Esophagus squamous epithelium (tissue), 5 donors: ENCODE measurements at regions not wholly inside any gene's neighbourhood (a gene's known extent, or its start where the extent isn't known, plus 50 kb on each side); places are given as distances from the start of the nearest gene placed in this dataset.
"Not testable (repeated sequence)": the region's sequence is repeated elsewhere in the genome, so short reads cannot be mapped to it uniquely, and the experiment has no call there.

Experiments
- DNase-seq: peaks from one replicate; lab custom pipeline; 2025; lab: John Stamatoyannopoulos, UW
- H3K27ac ChIP-seq, 4 donors: fragments of 200-600 bp; sonication (generic); one replicate each; pipeline ENCODE4 v1.5.1; 2016 to 2019; ENCODE audit warnings: mild to moderate bottlenecking in 1 of 4
- H3K27me3 ChIP-seq, 4 donors: fragments of 200-600 bp; sonication (generic); 1 replicate in 3 of 4; 2 replicates in 1 of 4; pipeline versions ENCODE4 v1.5.1 to v1.6.0; 2017 to 2021; ENCODE audit warnings: antibody characterized with exemption in 1 of 4
- H3K36me3 ChIP-seq, 3 donors: fragments of 200-600 bp; sonication (generic); one replicate each; pipeline ENCODE4 v1.5.1; 2016 to 2019
- H3K4me1 ChIP-seq, 3 donors: fragments of 200-600 bp; sonication (generic); one replicate each; pipeline ENCODE4 v1.5.1; 2017 to 2019
- H3K4me3 ChIP-seq, 4 donors: fragments of 200-600 bp; sonication (generic); 1 replicate in 3 of 4; 2 replicates in 1 of 4; pipeline ENCODE4 v1.5.1; 2016 to 2019; ENCODE audit warnings: mild to moderate bottlenecking in 2 of 4, moderate library complexity in 1 of 4
- H3K9me3 ChIP-seq, 3 donors: fragments of 200-600 bp; sonication (generic); one replicate each; pipeline ENCODE4 v1.5.1; 2016 to 2019
- CTCF ChIP-seq, 6 experiments: fragments of 450-650 bp in 4 of 6; fragments of 200-600 bp in 2 of 6; sonication (generic) in 2 of 6; IDR thresholded peaks; one replicate each; pipeline ENCODE4 v1.5.1; 2016 to 2019; ENCODE audit warnings: antibody characterized with exemption in 6 of 6, mild to moderate bottlenecking in 4 of 6, moderate library complexity in 4 of 6
- POLR2A ChIP-seq, 4 donors: fragments of 450-650 bp; IDR thresholded peaks; one replicate each; pipeline ENCODE4 v1.6.1; 2017; ENCODE audit warnings: antibody characterized with exemption in 4 of 4, mild to moderate bottlenecking in 4 of 4, moderate library complexity in 3 of 4
- WGBS, 2 donors: methylation state at CpG; one replicate each; pipeline ENCODE4 v1.1.5; 2018; 5-methylcytosine and 5-hydroxymethylcytosine counted together
- intact Hi-C: fragments of 100-400 bp; cut with DNase I; formaldehyde crosslinking; loops from one replicate; pipeline ENCODE4 v1.15.0; 2022
- donor health status: DM: yes; HTN: yes; CAD: no.

- Histone ChIP-seq H3K4me3 (no peak overlapping the region), H3K27ac (peak overlapping the region in 2 of 4 donors; percentile 37 to 62), H3K36me3 (peaks cover 0 to 24% (median 6%) of the 10 kb centered on the region in 3 donors), H3K9me3 (no peaks in the 10 kb centered on the region), H3K27me3 (no peaks in the 10 kb centered on the region), H3K4me1 (peaks cover 6 to 55% (median 6%) of the 10 kb centered on the region in 3 donors)
- no peak for TF ChIP-seq POLR2A (IDR thresholded peaks at IDR 0.05)
- no peak for TF ChIP-seq CTCF (IDR thresholded peaks at IDR 0.05)
- DNase-seq, result no peak
- 86 to 88% methylated on average over 9 to 12 of the region's 12 CpGs for WGBS, 2 donors
- intact Hi-C loops, result no loop called here
Observed at GRCh38 chr16:27624154-27625049, 74.5 kb downstream of the KATNIP start.

DNA sequence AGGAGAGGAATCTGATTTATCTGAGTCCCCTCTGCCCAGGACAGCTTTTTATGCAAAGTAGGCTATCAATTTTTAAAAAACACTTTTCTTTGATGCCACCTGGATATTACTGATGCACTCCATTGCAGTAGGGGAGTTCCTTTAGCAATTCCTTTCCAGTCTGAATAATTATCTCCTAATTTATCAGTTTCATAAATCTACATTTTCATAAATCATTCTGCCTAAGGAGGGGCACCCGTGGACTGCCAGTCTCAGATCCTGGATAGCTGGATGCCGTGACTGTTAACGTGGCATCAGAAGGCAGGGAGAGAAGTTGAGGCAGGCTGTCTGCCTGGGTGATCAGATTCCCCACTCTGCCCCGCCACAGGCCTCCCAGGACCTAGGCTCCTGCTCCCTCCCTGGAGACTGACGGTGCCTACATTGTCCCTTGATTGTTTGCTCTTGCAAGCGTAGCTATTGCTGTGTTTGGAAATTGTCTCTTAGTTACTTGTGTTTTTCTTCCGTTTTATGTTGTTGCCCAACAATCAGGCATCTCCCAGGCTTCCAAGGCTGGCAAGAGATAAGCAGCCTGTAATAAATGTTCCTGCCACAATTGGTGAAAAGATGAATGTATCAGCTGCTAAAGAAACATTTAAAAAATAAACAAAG is 75.2 kb downstream of the KATNIP start:
- TF ChIP-seq CTCF (IDR thresholded peaks at IDR 0.05) (no peak), POLR2A (IDR thresholded peaks at IDR 0.05) (no peak)
- H3K4me1 ChIP-seq, result peaks cover 6 to 60% (median 6%) of the 10 kb centered on the region in 3 donors
- H3K4me3 ChIP-seq, result no peak overlapping the region
- intact Hi-C loops, result no loop called here
- peak overlapping the region in 2 of 4 donors; percentile 37 to 62 for H3K27ac ChIP-seq
- 50 to 62% methylated on average over 7 of the region's 7 CpGs for WGBS, 2 donors
- no peaks in the 10 kb centered on the region for H3K27me3 ChIP-seq
- no peak for DNase-seq
- H3K9me3 ChIP-seq, result no peaks in the 10 kb centered on the region
- H3K36me3 ChIP-seq, result peaks cover 0 to 18% (median 0%) of the 10 kb centered on the region in 3 donors

GRCh38 chr16:27627136-27627535 is 77.2 kb downstream of the KATNIP start:
- intact Hi-C loops, result no loop called here
- no peak for DNase-seq
- TF ChIP-seq POLR2A (IDR thresholded peaks at IDR 0.05) (no peak), CTCF (IDR thresholded peaks at IDR 0.05) (no peak)
- peak overlapping the region in 2 of 4 donors; percentile 66 to 70 for H3K27ac ChIP-seq
- peaks cover 6 to 65% (median 6%) of the 10 kb centered on the region in 3 donors for H3K4me1 ChIP-seq
- no peak overlapping the region for H3K4me3 ChIP-seq
- 65 to 76% methylated on average over 7 of the region's 7 CpGs for WGBS, 2 donors
- H3K27me3 ChIP-seq, result no peaks in the 10 kb centered on the region
- H3K9me3 ChIP-seq, result no peaks in the 10 kb centered on the region
- H3K36me3 ChIP-seq, result peaks cover 0 to 26% (median 0%) of the 10 kb centered on the region in 3 donors

- Histone ChIP-seq H3K9me3 (no peaks in the 10 kb centered on the region), H3K4me1 (peaks cover 6 to 72% (median 6%) of the 10 kb centered on the region in 3 donors), H3K27ac (peak overlapping the region in 3 of 4 donors; percentile 50 to 70 (median 66)), H3K27me3 (no peaks in the 10 kb centered on the region), H3K4me3 (peak overlapping the region in 1 of 4 donors; percentile 0), H3K36me3 (peaks cover 0 to 24% (median 0%) of the 10 kb centered on the region in 3 donors)
- intact Hi-C loops, result no loop called here
- WGBS, 2 donors, result 53 to 63% methylated on average over 11 to 14 of the region's 15 CpGs
- TF ChIP-seq POLR2A (IDR thresholded peaks at IDR 0.05), result no peak
- no peak for TF ChIP-seq CTCF (IDR thresholded peaks at IDR 0.05)
- DNase-seq, result no peak
Observed at GRCh38 chr16:27628241-27628942, 78.4 kb downstream of the KATNIP start.

DNA sequence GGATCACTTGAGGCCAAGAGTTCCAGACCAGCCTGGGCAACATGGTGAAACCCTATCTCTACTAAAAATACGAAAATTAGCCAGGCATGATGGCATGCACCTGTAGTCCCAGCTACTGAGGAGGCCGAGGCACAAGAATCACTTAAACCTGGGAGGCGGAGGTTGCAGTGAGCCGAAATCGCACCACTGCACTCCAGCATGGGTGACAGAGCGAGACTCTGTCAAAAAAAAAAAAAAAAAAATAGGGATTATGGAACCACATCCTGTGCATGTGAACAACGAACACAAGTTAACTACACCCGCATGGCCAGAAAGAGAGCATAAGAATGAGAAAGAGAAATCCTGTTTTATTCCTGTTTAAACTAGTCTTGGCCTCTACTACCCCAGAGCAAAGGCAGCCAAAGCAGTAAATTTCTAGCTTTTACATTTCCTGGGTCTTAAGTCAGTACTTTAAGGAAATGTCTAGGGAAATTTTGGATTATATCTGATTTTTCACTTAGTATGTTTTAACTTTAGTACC is 79.1 kb downstream of the KATNIP start:
- peak overlapping the region in 1 of 4 donors; percentile 0 for H3K4me3 ChIP-seq

More for the DNA sequence above, 79.1 kb downstream of the KATNIP start:
- Histone ChIP-seq H3K27ac (peak overlapping the region in 3 of 4 donors; percentile 50 to 70 (median 66)), H3K4me1 (peaks cover 6 to 72% (median 6%) of the 10 kb centered on the region in 3 donors), H3K36me3 (peaks cover 0 to 29% (median 0%) of the 10 kb centered on the region in 3 donors)
- H3K9me3 ChIP-seq, DNase-seq, H3K27me3 ChIP-seq, intact Hi-C loops: not testable (repeated sequence)
- WGBS, 2 donors, result 91% methylated on average over 7 to 8 of the region's 8 CpGs
